ENCODE measurements at regions not wholly inside any gene's neighbourhood (a gene's known extent, or its start where the extent isn't known, plus 50 kb on each side); places are given as distances from the start of the nearest gene placed in this dataset.

DNA sequence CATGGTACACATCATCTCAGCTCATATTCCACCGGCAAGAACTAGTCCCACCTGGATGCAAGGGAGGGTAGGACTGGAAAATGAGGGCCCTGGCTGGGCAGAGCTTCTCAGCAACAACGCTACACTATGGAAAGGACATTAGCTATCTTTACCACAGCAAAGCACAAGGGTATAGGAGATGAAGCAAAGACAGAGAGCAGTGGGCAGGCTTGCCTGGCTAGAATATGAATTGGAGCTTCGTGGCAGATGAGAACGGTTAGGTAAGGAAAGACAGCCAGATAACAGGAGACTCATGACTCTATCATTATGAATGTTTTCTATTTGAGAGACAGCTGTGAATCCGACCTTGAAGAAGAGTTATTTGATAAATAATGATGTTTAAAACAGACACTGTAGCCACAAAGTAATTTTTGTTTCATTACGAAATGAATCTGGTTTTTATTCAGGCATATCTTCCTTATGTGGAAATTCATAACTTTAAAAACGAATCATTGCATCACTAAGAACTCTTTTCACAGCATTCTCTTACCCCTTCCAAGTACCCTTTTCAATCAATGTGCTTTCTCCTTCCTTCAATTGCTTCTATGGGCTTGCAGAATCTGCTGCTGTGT is 59.1 kb upstream of the PCED1B start:
- no peaks in the 10 kb centered on the region for H3K9me3 ChIP-seq
- intact Hi-C loops (cut with DNase I; ENCODE audit: low total_unique reads) (no loop called here), in situ Hi-C loops (cut with MboI; ENCODE audit: low pct_ligation_motif_present in 1 of 4, low pct_unique_long_range_greater_than_20kb in 1 of 4, low sequenced_read_pairs in 3 of 4) (loop anchor here (10.0 to 25.0 kb wide), 2 partner anchors 676 to 683 kb away; no protein-coding TSS in a partner anchor)
- H3K27me3 ChIP-seq: peaks cover 4% of the 10 kb centered on the region
- DNase-seq: no peak
- TF ChIP-seq POLR2AphosphoS5 (IDR thresholded peaks at IDR 0.05): no peak
- TF ChIP-seq, protein P1, sequence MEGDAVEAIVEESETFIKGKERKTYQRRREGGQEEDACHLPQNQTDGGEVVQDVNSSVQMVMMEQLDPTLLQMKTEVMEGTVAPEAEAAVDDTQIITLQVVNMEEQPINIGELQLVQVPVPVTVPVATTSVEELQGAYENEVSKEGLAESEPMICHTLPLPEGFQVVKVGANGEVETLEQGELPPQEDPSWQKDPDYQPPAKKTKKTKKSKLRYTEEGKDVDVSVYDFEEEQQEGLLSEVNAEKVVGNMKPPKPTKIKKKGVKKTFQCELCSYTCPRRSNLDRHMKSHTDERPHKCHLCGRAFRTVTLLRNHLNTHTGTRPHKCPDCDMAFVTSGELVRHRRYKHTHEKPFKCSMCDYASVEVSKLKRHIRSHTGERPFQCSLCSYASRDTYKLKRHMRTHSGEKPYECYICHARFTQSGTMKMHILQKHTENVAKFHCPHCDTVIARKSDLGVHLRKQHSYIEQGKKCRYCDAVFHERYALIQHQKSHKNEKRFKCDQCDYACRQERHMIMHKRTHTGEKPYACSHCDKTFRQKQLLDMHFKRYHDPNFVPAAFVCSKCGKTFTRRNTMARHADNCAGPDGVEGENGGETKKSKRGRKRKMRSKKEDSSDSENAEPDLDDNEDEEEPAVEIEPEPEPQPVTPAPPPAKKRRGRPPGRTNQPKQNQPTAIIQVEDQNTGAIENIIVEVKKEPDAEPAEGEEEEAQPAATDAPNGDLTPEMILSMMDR (IDR thresholded peaks at IDR 0.05): no peak
- no peak for TF ChIP-seq POLR2A (IDR thresholded peaks at IDR 0.05)
- TF ChIP-seq EP300 (IDR thresholded peaks at IDR 0.05; ENCODE audit: low read depth): no peak
- no peak overlapping the region for H3K27ac ChIP-seq
- no peaks in the 10 kb centered on the region for H3K4me1 ChIP-seq
- H3K36me3 ChIP-seq: no peaks in the 10 kb centered on the region
- no peak overlapping the region for H3K4me3 ChIP-seq
- WGBS, 2 donors (ENCODE audit: low coverage in 1 of 2): 72% methylated on average over 7 of the region's 7 CpGs

DNA sequence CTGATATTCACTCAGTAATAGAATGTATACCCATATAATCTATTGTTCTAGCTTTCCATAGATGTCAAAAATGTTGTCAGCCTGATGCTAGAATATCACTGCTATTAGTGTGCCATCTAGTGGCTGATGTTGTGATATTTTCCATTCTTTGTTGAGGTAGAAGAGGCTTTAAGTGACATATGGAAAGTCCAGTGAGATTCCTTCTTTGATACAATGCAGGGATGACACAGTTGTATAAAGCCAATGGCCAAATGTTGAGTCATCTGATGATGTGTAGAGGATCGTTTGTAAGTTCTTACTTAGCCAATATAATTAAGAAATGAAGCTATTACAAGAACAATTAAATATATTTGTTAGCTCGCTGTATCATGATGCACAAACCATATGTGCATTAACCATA is 58.1 kb upstream of the PCED1B start:
- TF ChIP-seq EP300 (IDR thresholded peaks at IDR 0.05; ENCODE audit: low read depth) (no peak), POLR2AphosphoS5 (IDR thresholded peaks at IDR 0.05) (no peak), POLR2A (IDR thresholded peaks at IDR 0.05) (no peak)
- TF ChIP-seq, protein P1 (IDR thresholded peaks at IDR 0.05): peak; percentile 57 to 71 (median 64)
- no peaks in the 10 kb centered on the region for H3K9me3 ChIP-seq
- H3K27ac ChIP-seq: no peak overlapping the region
- in situ Hi-C loops (cut with MboI; ENCODE audit: low pct_ligation_motif_present in 1 of 4, low pct_unique_long_range_greater_than_20kb in 1 of 4, low sequenced_read_pairs in 3 of 4): loop anchor here (10.0 to 25.0 kb wide), 2 partner anchors 676 to 684 kb away; no protein-coding TSS in a partner anchor
- H3K4me1 ChIP-seq: no peaks in the 10 kb centered on the region
- 50 to 55% methylated on average over 2 of the region's 2 CpGs for WGBS, 2 donors (ENCODE audit: low coverage in 1 of 2)
- H3K27me3 ChIP-seq: peaks cover 4% of the 10 kb centered on the region
- no peak for DNase-seq
- H3K36me3 ChIP-seq: no peaks in the 10 kb centered on the region
- intact Hi-C loops (cut with DNase I; ENCODE audit: low total_unique reads): no loop called here
- H3K4me3 ChIP-seq: no peak overlapping the region

DNA sequence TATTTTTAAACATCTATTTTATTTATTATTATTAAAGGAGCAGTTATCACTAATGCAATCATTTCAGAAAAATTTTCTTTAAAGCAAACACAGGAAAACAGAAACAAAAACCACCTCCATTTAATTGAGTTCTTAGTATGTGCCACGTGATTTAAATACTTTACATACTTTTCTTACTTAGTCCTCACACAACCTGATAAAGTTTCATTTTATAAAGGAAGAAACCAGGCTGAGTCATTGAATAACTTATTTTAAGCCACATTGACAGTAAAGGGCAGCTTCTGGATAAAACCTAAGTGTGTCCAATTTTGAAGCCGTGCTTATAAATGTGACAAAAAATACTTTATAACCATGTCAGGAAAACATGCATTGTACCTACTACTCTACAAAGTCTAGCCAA is 57.1 kb upstream of the PCED1B start:
- Histone ChIP-seq H3K27ac (no peak overlapping the region), H3K36me3 (no peaks in the 10 kb centered on the region), H3K9me3 (no peaks in the 10 kb centered on the region), H3K4me3 (no peak overlapping the region), H3K27me3 (peaks cover 4% of the 10 kb centered on the region), H3K4me1 (no peaks in the 10 kb centered on the region)
- 42 to 44% methylated on average over 2 of the region's 2 CpGs for WGBS, 2 donors (ENCODE audit: low coverage in 1 of 2)
- in situ Hi-C loops (cut with MboI; ENCODE audit: low pct_ligation_motif_present in 1 of 4, low pct_unique_long_range_greater_than_20kb in 1 of 4, low sequenced_read_pairs in 3 of 4): loop anchor here (10.0 to 25.0 kb wide), 2 partner anchors 677 to 685 kb away; no protein-coding TSS in a partner anchor
- intact Hi-C loops (cut with DNase I; ENCODE audit: low total_unique reads): no loop called here
- no peak for TF ChIP-seq POLR2A (IDR thresholded peaks at IDR 0.05)
- TF ChIP-seq, protein P1 (IDR thresholded peaks at IDR 0.05): no peak
- no peak for TF ChIP-seq EP300 (IDR thresholded peaks at IDR 0.05; ENCODE audit: low read depth)
- no peak for TF ChIP-seq POLR2AphosphoS5 (IDR thresholded peaks at IDR 0.05)
- DNase-seq: no peak

DNA sequence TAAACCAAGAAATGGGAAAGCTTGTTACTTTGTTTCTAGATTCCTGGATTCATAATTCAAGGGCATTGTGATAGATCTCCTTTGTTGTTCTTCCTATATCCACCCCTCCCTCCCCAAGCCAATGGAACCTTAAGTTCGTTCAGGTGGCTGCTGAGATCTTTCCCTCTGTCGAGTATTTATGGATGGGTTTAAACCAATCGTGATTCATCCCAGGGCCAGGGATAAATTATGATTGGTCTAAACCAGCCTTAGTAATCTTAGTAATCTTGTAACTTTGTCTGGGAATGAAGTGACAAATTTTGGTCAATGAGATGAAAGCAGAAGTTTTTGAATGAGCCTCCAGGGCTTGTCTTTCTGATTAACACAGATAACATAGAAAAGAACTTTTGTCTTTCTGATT is 56.1 kb upstream of the PCED1B start:
- H3K36me3 ChIP-seq: no peaks in the 10 kb centered on the region
- no peaks in the 10 kb centered on the region for H3K4me1 ChIP-seq
- no peaks in the 10 kb centered on the region for H3K9me3 ChIP-seq
- intact Hi-C loops (cut with DNase I; ENCODE audit: low total_unique reads): no loop called here
- 62% methylated on average over 3 of the region's 3 CpGs for WGBS, 2 donors (ENCODE audit: low coverage in 1 of 2)
- no peak overlapping the region for H3K4me3 ChIP-seq
- TF ChIP-seq EP300 (IDR thresholded peaks at IDR 0.05; ENCODE audit: low read depth): no peak
- TF ChIP-seq, protein P1 (IDR thresholded peaks at IDR 0.05): no peak
- no peak for TF ChIP-seq POLR2A (IDR thresholded peaks at IDR 0.05)
- no peak for TF ChIP-seq POLR2AphosphoS5 (IDR thresholded peaks at IDR 0.05)
- H3K27ac ChIP-seq: no peak overlapping the region
- no peak for DNase-seq
- in situ Hi-C loops (cut with MboI; ENCODE audit: low pct_ligation_motif_present in 1 of 4, low pct_unique_long_range_greater_than_20kb in 1 of 4, low sequenced_read_pairs in 3 of 4): loop anchor here (10.0 to 25.0 kb wide), 2 partner anchors 679 to 686 kb away; no protein-coding TSS in a partner anchor
- peaks cover 4% of the 10 kb centered on the region for H3K27me3 ChIP-seq

All from transverse colon (tissue), 4 donors.